NCI-H187 treated with DMSO at 0.1 percent for 48 hours (cell line): ENCODE measurements at regions not wholly inside any gene's neighbourhood (a gene's known extent, or its start where the extent isn't known, plus 50 kb on each side); places are given as distances from the start of the nearest gene placed in this dataset.
"Not testable (repeated sequence)": the region's sequence is repeated elsewhere in the genome, so short reads cannot be mapped to it uniquely, and the experiment has no call there.

ENCODE experiments used
- DNase-seq: peaks from one replicate; lab custom pipeline; 2025; lab: John Stamatoyannopoulos, UW

DNA sequence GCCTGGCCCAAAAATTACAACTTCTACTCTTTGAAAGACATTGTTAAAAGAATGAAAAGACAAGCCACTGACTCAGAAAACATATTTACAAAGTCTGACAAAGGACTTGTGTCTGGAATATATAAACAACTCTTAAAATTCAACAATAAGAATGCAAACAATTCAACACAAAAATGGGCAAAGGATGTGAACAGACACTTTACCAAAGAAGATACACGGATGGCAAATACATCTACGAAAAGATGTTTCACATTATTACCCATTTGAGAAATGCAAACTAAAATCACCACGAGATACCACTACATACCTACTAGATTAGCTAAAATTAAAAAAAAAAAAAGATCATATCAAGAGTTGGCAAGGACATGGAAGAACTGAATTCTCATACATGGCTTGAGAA is 80.8 kb upstream of the METRNL start:
- DNase-seq, result no peak

GRCh38 chr17:83000738-83001137 is 78.7 kb upstream of the METRNL start:
- no peak for DNase-seq

DNA sequence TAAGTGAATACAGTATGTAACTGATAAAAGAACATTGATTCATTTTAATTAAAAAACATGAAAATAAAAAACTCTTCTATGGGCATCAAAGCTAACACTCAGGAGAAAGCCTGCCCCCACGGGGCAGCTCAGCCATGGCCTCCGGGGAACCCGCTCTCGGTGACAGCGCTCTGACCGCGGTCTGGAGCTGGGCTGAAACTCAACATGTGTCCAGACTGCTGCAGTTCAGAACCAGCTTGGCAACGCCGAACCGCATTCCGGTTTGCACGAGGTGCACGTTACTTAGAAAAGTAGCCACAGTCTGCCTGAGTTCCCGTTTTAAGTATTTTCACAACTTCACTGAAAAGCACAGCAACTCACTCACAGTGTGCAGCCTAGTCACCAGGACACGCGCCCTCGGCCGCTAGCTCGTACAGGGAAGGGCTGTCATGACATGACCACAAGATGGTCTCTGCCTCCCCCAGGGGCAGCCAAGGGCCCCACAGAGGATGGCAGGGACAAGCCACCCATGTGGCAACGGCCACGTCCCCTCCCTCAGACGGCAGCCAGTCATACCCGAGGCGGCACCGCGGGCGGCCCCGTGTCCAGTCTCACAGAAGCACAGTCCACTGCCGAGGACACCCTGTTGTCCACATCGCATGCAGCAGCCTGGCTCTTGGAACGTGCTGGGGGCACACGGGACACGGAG is 77.1 kb upstream of the METRNL start:
- no peak for DNase-seq

DNA sequence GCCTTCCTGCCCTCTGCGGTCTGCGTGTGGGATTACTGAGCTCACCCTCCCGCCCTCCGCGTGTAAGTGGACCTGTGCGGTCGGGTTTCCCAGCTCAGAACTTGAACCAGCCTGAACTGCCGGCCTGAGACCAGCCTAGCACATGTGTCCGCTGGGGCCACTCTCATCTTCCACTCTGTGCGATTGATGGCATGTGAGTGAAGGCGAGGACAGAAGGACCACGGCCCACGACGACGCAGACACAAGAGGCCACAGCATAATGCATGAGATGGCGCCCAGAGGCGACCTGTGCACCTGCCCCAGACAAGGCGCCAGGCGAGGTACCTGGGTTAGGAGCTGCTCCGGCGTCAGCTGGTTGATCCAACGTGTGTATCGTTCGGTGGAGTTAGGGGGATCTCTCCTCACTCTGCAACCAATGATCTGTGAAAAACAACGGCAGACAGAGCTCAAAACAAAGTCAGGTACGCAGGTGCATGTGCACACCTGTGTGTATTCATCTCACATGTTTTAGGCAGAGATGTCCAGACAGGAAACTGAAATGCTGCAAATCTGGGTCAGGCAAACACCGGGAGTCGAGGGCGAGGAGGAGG is 74.5 kb upstream of the METRNL start:
- DNase-seq, result no peak

DNA sequence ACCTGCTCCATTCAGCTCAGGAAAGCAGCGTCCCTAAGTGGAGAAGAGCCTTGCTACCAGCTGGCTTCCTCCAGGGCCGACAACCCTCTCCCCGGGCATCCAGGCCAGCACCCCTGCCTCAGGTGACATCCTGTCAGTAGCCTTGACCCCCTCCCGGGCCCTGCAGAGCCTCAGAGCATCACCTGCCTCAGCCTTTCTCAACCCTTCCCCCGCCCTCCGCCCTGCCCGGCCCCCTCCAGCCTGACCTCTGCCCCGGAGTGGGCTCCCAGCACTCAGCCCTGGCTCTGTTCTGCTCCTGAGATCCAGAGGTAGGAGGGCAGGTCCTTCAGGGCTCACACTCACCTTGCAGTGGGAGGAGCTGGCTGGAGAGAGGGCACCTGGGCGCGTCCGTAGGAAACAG is 73.8 kb upstream of the METRNL start:
- DNase-seq, result no peak

DNA sequence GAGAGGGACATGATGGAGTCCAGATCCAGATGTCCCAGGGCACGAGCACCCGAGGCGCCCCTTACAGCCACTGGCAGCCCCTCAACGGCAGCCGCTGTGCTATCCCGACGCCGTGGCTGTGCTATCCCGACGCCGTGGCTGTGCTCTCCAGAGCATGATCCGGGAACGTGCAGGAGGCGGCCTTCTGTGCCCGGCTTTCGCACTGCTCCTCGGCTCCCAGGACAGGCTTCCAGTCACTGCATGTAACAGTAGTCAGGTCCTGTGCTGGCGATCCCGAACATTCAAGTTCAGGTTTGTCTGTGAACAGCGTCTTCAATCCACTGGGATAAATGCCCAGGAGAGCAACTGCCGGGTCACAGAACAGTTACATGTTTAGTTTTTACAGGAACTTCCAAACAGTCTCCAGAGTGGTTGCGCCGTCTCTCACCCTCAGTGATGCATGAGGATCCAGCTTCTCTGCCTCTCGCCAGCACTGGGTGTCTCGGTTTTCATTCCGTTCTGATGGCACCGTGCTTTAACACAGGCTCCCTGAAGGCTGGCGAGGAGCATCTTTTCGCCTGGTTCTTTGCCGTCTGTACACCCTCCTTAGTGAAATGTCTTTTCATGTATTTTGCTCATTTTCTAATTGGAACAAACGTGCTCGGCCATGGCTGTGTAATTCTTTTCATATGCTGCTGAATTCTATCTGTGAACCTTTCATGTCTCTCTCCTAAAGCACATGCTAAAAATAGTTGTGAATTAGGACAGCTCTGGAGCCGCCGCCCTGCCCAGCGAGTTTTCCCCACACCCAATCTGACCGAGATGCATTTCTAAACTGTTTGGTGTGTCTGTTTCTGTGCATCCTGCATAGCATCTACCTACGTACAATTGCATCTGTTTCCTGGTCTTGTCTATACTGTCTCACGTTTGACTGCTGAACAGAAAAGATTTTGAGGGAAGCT is 72.6 kb upstream of the METRNL start:
- DNase-seq, result no peak

- DNase-seq, result peak; percentile 52
Measured at GRCh38 chr17:83007504-83008185, 71.8 kb upstream of the METRNL start.

DNA sequence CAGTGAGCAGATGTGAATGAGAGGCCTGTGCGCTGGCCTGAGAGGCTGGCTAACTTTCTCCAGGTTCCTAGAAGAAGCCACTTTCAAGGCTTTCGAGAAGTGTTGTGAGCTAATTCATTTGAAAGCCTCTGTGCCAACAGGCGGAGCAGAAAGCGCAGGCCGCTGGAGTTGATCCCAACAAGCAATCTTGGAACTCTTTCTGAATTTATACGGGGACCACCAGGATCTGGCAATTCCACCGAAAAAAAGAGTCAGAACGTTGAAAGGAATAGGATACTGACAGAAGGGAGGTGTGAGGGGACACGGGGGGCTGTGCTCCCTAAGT is 71.3 kb upstream of the METRNL start:
- no peak for DNase-seq

DNA sequence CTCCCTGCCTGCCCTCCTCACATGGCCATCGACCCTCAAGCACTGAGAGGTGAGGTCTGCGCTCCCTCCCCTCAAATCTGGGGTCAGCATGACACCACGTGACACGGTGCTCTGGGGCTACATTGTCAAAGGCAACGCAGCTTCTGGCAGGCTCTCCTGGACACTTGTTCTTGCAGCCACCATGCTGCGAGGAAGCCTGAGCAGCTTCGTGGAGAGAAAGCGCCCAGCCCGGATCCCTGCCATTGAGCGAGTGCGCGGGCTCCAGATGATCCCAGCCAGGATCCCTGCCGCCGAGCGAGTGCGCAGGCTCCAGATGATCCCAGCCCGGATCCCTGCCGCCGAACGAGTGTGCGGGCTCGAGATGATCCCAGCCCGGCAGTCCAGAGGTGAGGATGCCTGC is 70.9 kb upstream of the METRNL start:
- no peak for DNase-seq

DNA sequence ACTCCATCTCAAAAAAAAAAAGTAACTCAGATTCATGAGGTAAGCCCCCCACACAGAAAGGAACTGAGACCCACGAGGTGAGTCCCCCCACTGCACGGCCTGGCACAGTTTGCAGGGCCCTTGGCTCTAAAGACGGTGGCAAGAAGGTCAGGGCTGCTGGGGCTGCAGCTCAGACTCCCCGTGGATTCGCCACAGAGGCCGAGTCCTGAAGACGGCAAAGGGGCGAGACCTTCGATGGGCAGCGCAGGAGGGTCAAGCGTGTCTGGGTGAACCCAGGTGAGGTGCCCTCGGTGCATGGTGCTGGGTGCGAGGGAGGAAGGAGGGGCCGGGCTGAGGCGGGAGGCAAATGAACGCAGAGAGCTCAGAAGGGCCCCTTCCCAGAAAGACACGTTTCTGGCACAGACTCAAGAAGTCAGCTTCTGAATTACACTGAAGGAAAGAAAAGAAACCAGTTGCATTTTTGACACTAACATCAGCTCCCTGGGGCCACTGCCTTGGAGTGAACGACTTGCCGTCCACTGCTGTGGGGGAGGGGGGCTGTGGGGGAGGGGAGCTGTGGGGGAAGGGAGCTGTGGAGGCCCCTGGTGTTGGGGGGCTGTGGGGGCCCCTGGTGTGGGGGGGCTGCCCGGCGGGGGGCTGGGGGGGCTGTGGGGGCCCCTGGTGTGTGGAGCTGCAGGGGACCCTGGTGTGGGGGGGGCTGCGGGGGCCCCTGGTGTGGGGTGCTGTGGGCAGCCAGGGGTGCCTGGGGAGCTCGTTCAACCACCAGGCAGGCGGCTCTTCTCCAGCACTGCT is 69.8 kb upstream of the METRNL start:
- DNase-seq, result no peak

DNA sequence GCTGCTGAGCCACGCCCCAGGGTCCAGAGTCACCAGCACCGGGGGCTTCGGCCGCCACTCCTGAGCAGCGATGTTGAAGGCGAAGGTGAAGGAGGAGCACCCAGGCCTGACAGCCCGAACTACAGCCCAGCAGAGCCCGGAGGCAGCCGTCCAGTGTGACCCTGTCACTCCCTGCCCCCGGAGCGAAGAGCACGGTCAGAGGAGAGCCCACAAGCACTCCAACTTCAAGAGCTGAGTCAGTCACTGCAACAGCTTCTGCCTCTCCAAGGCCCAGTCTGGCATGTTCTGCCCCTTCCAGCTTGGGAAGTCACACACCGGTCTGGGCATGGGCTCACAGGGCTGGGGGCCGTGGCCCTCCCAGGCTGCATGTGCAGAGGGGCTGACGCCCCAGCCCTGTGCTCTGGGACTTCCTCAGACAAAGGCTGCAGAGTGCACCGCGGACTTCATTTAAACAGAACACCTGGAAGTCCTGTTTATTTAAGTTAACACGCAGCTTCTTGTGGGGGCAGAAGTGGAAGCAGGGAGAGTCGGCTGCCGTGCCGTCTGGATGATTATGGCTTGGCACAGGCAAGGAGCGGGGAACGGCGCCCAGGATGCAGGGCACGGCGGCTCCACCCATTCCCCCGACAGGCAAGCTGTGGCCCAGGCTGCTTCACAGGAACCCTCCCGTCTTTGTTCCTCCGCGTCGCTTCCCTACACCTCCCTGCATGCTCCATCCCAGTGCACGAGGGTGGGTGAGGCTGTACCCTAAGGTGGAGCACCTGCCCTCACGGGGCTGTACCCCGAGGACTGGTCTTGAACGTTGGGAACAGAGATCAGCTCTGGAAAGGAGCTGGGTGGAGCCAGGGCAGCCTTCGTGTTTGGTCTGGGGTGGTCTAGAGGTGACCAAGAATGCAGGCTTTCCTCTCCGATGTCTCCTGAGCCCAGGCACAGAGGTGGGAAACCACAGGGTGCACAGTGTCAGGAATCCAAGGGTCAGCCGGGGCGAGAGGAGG is 68.9 kb upstream of the METRNL start:
- no peak for DNase-seq

- DNase-seq, result not testable (repeated sequence)
Measured at GRCh38 chr17:83011676-83012075, 67.7 kb upstream of the METRNL start.

- no peak for DNase-seq
Measured at GRCh38 chr17:83012200-83012785, 67.1 kb upstream of the METRNL start.

- DNase-seq, result no peak
Measured at GRCh38 chr17:83012868-83013778, 66.3 kb upstream of the METRNL start.

DNA sequence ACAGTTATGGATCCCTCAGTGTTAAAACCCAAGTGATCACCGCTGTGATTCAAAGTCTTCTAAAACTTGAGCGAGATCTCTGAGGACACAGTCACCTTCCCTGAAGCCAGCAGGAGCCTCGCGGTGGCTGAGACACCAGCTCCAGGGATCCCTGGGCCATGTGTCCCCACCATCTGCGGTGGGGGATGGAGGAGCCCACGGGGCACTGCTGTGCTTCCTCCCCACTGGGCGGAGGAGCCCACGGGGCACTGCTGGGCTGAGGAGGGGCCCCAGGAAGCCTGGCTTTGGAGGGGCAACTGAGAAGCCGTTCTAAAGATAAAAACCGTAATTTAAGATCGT is 65.7 kb upstream of the METRNL start:
- no peak for DNase-seq

DNA sequence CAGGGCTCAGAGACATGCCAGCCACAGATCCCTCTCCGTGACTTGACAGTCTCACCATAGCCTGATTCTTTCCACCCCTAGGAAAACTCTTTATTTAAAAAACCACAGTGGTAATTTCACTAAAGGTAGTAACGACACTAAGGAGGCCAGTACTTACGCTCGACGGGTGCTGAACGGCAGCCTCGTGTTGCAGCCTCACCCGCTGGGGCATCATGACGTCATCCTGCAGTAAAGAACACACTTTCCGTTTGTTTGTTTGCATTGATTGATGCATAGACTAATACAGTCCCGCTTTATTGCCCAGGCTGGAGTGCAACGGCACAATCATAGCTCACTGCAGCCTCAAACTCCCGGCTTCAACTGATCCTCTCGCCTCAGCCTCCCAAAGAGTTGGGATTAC is 65.1 kb upstream of the METRNL start:
- no peak for DNase-seq

- no peak for DNase-seq
Measured at GRCh38 chr17:83014940-83015910, 64.2 kb upstream of the METRNL start.

DNA sequence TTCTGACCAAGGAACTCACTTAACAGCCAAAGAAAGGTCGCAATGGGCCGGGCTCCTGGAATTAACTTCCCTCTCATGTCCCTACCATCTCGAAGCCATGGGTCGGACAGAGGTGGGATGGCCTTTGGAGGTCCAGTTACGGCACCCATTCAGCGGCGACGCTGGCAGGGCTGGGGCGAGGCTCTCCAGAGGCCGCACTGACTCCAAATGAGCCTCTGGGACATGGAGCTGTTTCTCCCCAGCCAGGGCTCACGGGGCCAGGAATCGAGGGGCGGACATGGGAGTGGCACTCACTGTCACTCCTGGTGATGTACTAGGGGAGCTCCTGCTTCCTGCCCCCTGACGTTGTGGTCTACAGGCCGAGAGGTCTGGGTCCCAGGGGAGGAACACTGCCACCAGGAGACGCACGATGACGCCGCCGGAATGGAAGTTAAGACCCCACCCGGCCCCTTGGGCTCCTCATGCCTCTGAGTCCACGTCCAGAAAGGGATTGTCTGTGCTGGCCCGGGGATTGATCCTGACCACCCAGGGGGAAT is 60.7 kb upstream of the METRNL start:
- DNase-seq, result no peak
